Fibroblast of the aortic adventitia (primary cell): ENCODE measurements at regions not wholly inside any gene's neighbourhood (a gene's known extent, or its start where the extent isn't known, plus 50 kb on each side); places are given as distances from the start of the nearest gene placed in this dataset.

Source experiments
- DNase-seq: peaks from one replicate; pipeline ENCODE4 v3.0.0-alpha.2; 2010; ENCODE audit warnings: low read depth
- H3K4me3 ChIP-seq: 2 replicates; pipeline ENCODE4 v1.5.1; 2011; ENCODE audit warnings: low read depth, mild to moderate bottlenecking, control low read depth, low read length, moderate library complexity
- TF ChIP-seq, protein P1 (sequence below): IDR thresholded peaks from 2 replicates; pipeline ENCODE4 v1.5.1; 2011; ENCODE audit warnings: mild to moderate bottlenecking, low read length, control low read depth, inconsistent platforms; ENCODE audit not compliant: insufficient read depth

DNA sequence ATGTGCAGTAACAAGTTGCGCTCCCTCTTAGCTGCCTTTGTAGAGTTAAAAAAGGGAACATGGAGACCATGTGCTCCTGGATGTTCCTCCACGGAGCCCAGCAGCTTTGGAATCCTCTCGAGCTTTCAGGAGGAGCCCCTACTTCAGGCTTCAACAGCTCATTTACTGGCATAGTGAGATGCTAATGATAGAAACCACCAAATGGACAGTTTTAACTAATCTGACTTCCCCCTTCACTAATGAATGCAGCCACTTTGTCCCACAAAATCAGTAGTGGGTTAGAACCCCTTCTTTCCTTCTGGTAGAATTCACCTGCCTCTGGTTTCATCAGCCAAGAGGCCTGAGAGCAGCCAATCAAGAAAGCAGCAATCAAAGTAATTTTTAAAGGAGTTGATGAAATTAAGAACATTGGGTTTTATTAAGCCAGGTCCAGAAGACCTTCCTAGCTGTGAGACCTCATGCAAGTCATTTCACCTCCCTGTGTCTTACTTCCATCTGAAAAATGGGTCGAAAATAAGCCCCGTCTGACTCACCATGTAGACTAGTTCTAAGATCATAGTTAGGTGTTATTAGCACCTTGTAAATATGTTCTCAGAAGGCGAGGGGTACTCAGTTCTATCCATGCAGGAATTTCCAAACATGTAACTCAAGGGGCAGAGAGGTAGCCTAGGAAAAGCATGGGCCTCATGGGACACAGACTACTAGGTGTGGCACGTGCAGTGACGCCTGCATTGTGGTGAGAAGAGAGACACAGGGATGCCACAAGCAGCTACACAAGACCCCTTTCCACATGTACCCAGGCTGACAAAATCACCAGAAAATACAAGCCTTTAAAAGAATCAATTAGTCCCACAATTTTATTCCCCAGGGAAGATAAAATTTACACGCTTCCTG is 179.7 kb upstream of the LPP start:
- no peak overlapping the region for H3K4me3 ChIP-seq
- DNase-seq, result no peak
- TF ChIP-seq, protein P1, sequence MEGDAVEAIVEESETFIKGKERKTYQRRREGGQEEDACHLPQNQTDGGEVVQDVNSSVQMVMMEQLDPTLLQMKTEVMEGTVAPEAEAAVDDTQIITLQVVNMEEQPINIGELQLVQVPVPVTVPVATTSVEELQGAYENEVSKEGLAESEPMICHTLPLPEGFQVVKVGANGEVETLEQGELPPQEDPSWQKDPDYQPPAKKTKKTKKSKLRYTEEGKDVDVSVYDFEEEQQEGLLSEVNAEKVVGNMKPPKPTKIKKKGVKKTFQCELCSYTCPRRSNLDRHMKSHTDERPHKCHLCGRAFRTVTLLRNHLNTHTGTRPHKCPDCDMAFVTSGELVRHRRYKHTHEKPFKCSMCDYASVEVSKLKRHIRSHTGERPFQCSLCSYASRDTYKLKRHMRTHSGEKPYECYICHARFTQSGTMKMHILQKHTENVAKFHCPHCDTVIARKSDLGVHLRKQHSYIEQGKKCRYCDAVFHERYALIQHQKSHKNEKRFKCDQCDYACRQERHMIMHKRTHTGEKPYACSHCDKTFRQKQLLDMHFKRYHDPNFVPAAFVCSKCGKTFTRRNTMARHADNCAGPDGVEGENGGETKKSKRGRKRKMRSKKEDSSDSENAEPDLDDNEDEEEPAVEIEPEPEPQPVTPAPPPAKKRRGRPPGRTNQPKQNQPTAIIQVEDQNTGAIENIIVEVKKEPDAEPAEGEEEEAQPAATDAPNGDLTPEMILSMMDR, result no peak

DNA sequence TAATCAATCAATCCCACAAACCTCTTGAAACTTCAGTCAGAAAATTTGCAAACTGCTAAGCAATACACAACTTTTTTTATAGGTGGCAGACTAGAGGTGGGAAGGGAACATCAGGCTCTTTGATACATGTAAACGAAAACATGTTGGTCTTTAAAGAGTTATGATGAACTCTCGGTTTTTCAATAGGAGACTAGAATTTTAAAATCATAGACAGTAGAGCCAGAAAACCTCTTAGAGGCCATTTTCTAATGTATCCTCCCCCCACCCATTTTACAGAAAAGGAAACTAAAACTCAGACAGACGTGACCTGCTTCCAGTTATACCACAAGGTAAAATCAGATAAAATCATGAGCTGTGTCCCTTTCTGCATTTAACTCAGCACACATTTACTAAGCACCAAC is 179.1 kb upstream of the LPP start:
- TF ChIP-seq, protein P1, result peak; percentile 18

DNA sequence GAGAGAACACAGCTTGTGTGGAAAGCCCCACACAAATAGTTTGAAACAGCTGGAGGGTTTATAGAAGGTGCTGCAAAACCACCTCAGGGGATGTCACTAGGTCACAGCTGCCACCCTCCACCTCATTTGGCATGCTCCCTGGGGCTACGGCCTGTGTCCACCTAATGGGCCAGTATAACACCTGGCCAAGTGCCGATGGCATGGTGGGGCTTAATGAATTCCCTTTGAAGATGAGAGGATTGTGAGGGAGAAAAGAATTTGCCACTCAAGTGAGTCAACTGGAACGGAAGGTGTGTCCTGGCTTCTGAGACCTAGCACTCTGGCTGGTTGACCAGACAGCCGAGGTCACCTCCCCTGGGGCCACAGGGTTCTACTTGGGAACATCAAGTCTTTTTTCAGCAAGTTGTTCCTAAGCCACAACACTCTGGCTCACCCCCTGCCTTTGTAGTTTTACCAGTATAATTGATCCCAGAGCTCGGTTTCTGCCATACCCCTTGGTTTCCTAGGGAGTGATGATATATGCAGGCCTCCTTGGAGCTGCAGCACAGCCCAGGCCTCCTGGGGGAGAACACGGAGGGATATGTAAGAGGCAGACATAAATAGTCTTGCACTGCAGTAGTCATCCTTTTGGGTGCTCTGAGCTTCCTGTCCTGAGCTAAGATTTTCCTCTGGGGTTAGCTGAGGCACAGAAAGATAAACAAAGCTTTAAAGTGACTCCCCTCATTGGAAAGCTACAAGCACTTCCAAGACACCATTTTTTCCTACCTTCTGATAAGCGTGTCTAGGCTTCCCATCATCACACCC is 178.2 kb upstream of the LPP start:
- DNase-seq, result no peak
- TF ChIP-seq, protein P1, result no peak

More for the DNA sequence above, 179.1 kb upstream of the LPP start:
- DNase-seq, result no peak
- H3K4me3 ChIP-seq, result no peak overlapping the region

DNA sequence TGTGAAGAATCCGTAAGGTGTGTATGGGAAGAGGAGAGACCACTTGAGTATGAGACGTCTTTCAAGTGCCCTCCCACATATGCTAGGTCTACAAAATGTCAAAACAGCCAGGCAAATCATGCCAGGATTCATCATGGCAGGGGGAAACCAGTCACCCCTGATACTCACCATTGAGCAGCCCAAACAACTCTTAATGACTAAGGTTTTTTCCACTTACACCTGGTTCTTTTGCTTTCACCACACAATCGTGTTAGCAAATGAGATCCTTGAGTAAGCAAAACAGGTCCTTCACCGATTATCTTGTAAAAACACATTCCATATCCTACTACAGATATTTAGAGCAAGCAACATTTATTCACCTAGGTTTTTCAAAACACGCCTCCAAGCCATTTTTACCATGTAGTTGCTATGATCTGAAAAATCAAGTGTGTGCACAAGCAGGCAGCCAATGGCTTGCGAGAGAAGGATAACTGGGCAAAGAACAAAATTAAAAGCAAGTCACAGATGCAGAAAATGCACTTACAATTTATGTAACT is 177.5 kb upstream of the LPP start:
- TF ChIP-seq, protein P1, result no peak
- DNase-seq, result no peak
- H3K4me3 ChIP-seq, result no peak overlapping the region

More for the DNA sequence above, 178.2 kb upstream of the LPP start:
- no peak overlapping the region for H3K4me3 ChIP-seq

DNA sequence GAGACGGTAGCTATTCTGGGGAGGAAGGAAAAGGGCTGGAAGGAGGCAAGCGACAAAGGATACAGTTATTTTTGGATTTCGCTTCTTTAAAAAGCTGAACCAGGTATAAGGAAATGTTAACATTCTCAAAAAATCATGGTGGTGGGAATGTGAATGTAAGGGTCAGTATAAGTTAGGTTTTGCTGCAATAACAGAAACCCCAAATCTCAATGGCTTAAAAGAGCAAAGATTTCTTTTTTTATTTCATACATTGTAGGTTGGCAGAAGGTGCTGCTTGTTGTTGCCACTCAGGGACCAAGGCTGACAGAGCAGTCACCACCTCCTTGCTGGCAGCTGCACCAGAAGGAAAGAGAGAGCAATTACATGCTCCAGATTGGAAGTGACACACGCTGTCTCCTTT is 176.3 kb upstream of the LPP start:
- H3K4me3 ChIP-seq, result no peak overlapping the region
- DNase-seq, result no peak
- TF ChIP-seq, protein P1, result no peak

DNA sequence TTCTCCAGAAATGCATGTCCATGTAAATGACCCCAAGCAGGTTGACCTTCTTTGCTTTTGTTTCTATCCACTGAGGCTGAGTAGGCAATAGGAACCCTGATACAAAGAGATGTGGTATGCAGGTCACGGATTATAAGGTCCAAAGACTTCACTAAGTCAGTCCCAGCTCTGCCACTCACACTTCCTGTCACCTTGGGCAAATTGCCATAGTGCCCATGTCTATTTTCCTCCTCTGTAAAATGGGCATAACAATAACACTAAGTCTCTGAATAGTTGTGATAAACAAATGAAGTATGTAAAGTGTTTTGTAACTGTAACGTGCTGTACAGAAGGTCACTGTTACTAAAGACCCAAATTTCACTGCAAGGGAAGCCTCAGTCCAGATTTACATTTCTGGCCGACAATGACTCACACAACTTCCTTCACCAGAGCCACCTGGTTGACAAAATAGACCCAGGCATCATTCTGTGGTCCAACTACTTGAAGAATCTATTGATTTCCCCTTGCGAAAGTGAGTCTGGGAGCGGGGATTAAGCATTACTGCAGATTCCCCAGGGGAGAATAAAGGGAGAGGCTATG is 175.4 kb upstream of the LPP start:
- H3K4me3 ChIP-seq, result no peak overlapping the region
- no peak for DNase-seq
- TF ChIP-seq, protein P1, result no peak
